ENCODE measurements at regions not wholly inside any gene's neighbourhood (a gene's known extent, or its start where the extent isn't known, plus 50 kb on each side); places are given as distances from the start of the nearest gene placed in this dataset.

DNA sequence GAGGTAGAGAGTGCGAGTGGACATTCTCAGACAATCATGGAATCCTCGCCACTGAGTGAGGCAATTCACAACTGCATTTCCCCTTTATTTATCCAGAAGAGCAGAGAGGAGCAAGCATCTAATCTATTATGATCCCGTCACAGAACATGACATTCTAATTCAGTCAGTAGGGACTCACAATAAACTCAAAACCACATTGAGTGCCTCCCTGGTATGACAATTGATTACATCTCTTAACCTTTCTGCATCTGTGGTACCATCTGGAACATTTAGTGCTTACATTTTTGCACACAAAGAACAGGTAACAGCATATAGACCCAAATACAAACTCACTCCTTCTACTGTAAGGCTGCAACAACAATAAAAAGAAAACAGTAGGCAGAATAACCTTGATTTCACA is 517.2 kb downstream of the GBE1 start:
- intact Hi-C loops (cut with DNase I; ENCODE audit: low total_unique reads) = no loop called here
- H3K4me3 ChIP-seq (ENCODE audit: low read depth, poor library complexity, severe bottlenecking) = no peak overlapping the region
- WGBS, 2 donors = 92 to 94% methylated on average over 3 of the region's 3 CpGs

DNA sequence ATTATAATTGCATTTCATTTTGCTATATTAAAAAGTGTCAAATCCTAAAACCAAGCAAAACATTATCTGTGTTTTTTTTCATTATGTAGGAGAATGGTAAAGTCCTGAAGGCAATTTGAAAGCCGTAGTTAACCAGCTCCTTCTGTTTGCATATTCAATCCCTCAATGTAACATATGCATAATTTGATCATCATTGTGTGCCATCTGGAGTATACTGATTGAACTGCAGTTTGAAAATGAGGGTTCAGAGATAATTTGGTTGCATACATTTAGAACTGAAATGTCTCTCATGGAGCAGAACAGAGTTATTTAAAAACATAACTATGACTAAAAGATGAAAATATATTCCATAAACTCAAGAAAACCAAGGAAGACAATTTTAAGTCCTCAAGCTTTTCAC is 518.6 kb downstream of the GBE1 start:
- intact Hi-C loops (cut with DNase I; ENCODE audit: low total_unique reads) = no loop called here
- no peak overlapping the region for H3K4me3 ChIP-seq (ENCODE audit: low read depth, poor library complexity, severe bottlenecking)
- no peak for TF ChIP-seq POLR2A (IDR thresholded peaks at IDR 0.05)
- no peak for DNase-seq (ENCODE audit: low spot score in 2 of 2)
- 6 to 12% methylated on average over 1 of the region's 1 CpG for WGBS, 2 donors

More for the DNA sequence above, 517.2 kb downstream of the GBE1 start:
- no peak for TF ChIP-seq POLR2A (IDR thresholded peaks at IDR 0.05)
- TF ChIP-seq CTCF (IDR thresholded peaks at IDR 0.05) = no peak
- DNase-seq (ENCODE audit: low spot score in 2 of 2) = no peak

GRCh38 chr3:81237181-81237580 is 524.3 kb downstream of the GBE1 start:
- DNase-seq (ENCODE audit: low spot score in 2 of 2) = no peak
- no peak overlapping the region for H3K4me3 ChIP-seq (ENCODE audit: low read depth, poor library complexity, severe bottlenecking)
- intact Hi-C loops (cut with DNase I; ENCODE audit: low total_unique reads) = no loop called here
- 75% methylated on average over 1 of the region's 1 CpG for WGBS, 2 donors
- no peak for TF ChIP-seq POLR2A (IDR thresholded peaks at IDR 0.05)
- TF ChIP-seq CTCF (IDR thresholded peaks at IDR 0.05) = no peak

DNA sequence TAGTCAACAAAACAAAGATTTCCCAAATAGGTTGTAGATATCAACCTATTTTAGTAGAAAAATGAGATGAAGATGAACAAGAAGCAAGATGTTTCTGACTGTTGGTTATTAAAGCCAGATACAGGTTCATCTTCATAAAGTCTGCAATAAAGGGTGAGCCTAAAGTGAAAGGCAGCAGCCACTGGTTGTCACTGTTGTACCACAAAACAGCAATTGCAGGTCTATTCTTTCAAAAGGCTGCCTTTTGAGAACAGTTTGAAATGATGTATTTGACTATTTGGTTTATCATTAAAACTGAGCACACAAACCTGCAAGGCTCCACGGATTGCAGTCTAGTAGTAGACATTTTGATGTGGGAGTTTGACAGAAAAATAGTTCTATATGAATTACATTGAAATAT is 543.4 kb downstream of the GBE1 start:
- H3K4me3 ChIP-seq (ENCODE audit: low read depth, poor library complexity, severe bottlenecking) = no peak overlapping the region
- no peak for DNase-seq (ENCODE audit: low spot score in 2 of 2)

DNA sequence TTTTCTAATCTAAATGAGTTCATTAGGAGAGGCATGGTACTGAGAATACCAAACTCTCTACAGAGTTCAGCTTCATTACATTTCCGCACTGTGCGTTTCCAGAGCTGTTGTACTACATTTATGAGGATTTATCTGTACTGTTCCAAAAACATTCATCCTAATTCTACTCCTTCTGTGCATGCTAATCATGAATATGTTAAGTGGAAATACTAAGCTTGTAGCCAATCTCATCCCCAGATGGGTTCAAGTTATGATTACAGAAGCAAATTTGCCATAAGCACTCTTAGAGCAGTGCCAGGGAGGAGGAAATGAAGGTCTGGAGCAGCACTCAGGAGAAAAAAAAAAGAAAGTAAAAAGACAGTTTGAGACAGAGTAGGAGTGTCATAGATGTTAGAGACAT is 544.3 kb downstream of the GBE1 start:
- TF ChIP-seq POLR2A (IDR thresholded peaks at IDR 0.05) (no peak), CTCF (IDR thresholded peaks at IDR 0.05) (no peak)
- intact Hi-C loops (cut with DNase I; ENCODE audit: low total_unique reads) = no loop called here
- 89 to 92% methylated on average over 2 of the region's 2 CpGs for WGBS, 2 donors
- no peak for DNase-seq (ENCODE audit: low spot score in 2 of 2)
- no peak overlapping the region for H3K4me3 ChIP-seq (ENCODE audit: low read depth, poor library complexity, severe bottlenecking)

More for the DNA sequence above, 543.4 kb downstream of the GBE1 start:
- WGBS, 2 donors = 25 to 27% methylated on average over 1 of the region's 1 CpG
- TF ChIP-seq CTCF (IDR thresholded peaks at IDR 0.05) (no peak), POLR2A (IDR thresholded peaks at IDR 0.05) (no peak)
- intact Hi-C loops (cut with DNase I; ENCODE audit: low total_unique reads) = no loop called here

- 37 to 49% methylated on average over 4 of the region's 4 CpGs for WGBS, 2 donors
- DNase-seq (ENCODE audit: low spot score in 2 of 2) = no peak
- TF ChIP-seq CTCF (IDR thresholded peaks at IDR 0.05) (no peak), POLR2A (IDR thresholded peaks at IDR 0.05) (no peak)
- intact Hi-C loops (cut with DNase I; ENCODE audit: low total_unique reads) = no loop called here
- no peak overlapping the region for H3K4me3 ChIP-seq (ENCODE audit: low read depth, poor library complexity, severe bottlenecking)
Measured at GRCh38 chr3:81216192-81216591, 545.3 kb downstream of the GBE1 start.
